HepG2 (cell line): ENCODE measurements at regions not wholly inside any gene's neighbourhood (a gene's known extent, or its start where the extent isn't known, plus 50 kb on each side); places are given as distances from the start of the nearest gene placed in this dataset.

ENCODE experiments used
- ATAC-seq: fragments of 200-7000 bp; cut with Tn5 transposase; 3 replicates; pipeline ENCODE4 v1.9.1; 2020; ENCODE audit warnings: mild to moderate bottlenecking, moderate library complexity
- BruUV-seq: library from RNA; stranded (reverse); fragments of 400-500 nt; replicated peaks from 2 replicates; lab custom pipeline; 2021; lab: Mats Ljungman, UMichigan
- CTCF ChIA-PET: fragments of 300-600 bp; formaldehyde crosslinking; extraction: SDS; loops from one replicate; lab custom pipeline; 2021; ENCODE audit warnings: low total read pairs, inconsistent platforms, low intra/inter-chr PET ratio; lab: Yijun Ruan, JAX
- POLR2A ChIA-PET: fragments of 350-600 bp; sonication (Branson Sonifier 250); formaldehyde crosslinking; loops from one replicate; lab custom pipeline; 2020; ENCODE audit warnings: antibody characterized with exemption, inconsistent platforms; lab: Yijun Ruan, JAX
- DNase-seq: peaks from one replicate; pipeline ENCODE4 v3.0.0-alpha.2; 2015; ENCODE audit warnings: low spot score
- FAIRE-seq: peaks from 3 replicates; lab custom pipeline; 2011; peaks lifted over from hg19 to GRCh38; lab: Jason Lieb, UNC
- H2AFZ ChIP-seq: one replicate; pipeline ENCODE4 v1.6.1; 2011; ENCODE audit warnings: low read length, inconsistent platforms
- H3K27ac ChIP-seq: fragments of 300-600 bp; 3 replicates; pipeline ENCODE4 v1.8.0; 2011; ENCODE audit warnings: mixed run types, mild to moderate bottlenecking, mixed read lengths, low read length, inconsistent platforms; ENCODE audit not compliant: insufficient read depth; ENCODE audit errors: extremely low read length
- H3K27me3 ChIP-seq, 2 experiments: fragments of 200-600 bp in 1 of 2; 2 replicates in 1 of 2; 3 replicates in 1 of 2; pipeline versions ENCODE4 v1.6.0 to v1.8.0; 2011; ENCODE audit warnings: low read length in 2 of 2, mild to moderate bottlenecking in 2 of 2, moderate library complexity in 2 of 2, inconsistent platforms in 1 of 2; ENCODE audit not compliant: insufficient read depth in 2 of 2, control insufficient read depth in 1 of 2
- H3K36me3 ChIP-seq, 2 experiments: fragments of 200-600 bp in 1 of 2; replicated peaks in 1 of 2; 2 replicates in 1 of 2; 3 replicates in 1 of 2; pipeline versions ENCODE4 v1.5.1 to v1.8.0; 2011; ENCODE audit warnings: low read length in 2 of 2, inconsistent platforms in 1 of 2; ENCODE audit not compliant: insufficient read depth in 2 of 2, control insufficient read depth in 1 of 2
- H3K4me1 ChIP-seq: 2 replicates; pipeline ENCODE4 v1.5.1; 2012; ENCODE audit warnings: low read length, inconsistent platforms; ENCODE audit not compliant: insufficient read depth
- H3K4me2 ChIP-seq: 2 replicates; pipeline ENCODE4 v1.6.0; 2011; ENCODE audit warnings: low read depth, low read length, inconsistent platforms
- H3K4me3 ChIP-seq, 3 experiments: fragments of 200-600 bp in 1 of 3; sonication (generic), shearing (Covaris generic) in 1 of 3; replicated peaks in 1 of 3; 2 replicates each; pipeline ENCODE4 v1.5.1; 2011 to 2016; ENCODE audit warnings: low read length in 3 of 3, inconsistent platforms in 2 of 3, low read depth in 2 of 3, mild to moderate bottlenecking in 2 of 3, control low read depth in 1 of 3, mixed read lengths in 1 of 3; ENCODE audit not compliant: insufficient read depth in 1 of 3
- H3K79me2 ChIP-seq: one replicate; pipeline ENCODE4 v1.6.1; 2011; ENCODE audit warnings: low read length, inconsistent platforms; ENCODE audit not compliant: insufficient read depth
- H3K9ac ChIP-seq: 2 replicates; pipeline ENCODE4 v1.6.0; 2011; ENCODE audit warnings: mild to moderate bottlenecking, low read depth, low read length, inconsistent platforms; ENCODE audit not compliant: insufficient read depth
- H3K9me3 ChIP-seq: 2 replicates; pipeline ENCODE4 v1.5.1; 2012; ENCODE audit warnings: mild to moderate bottlenecking, low read length
- H4K20me1 ChIP-seq: 2 replicates; pipeline ENCODE4 v1.6.0; 2011; ENCODE audit warnings: inconsistent platforms, mild to moderate bottlenecking, low read length, moderate library complexity; ENCODE audit not compliant: insufficient read depth
- CREB1 ChIP-seq, 2 experiments: fragments of 450-650 bp in 1 of 2; IDR thresholded peaks; 2 replicates each; pipeline ENCODE4 v1.6.1; 2016 to 2017; ENCODE audit warnings: control low read depth in 1 of 2, mild to moderate bottlenecking in 1 of 2, missing compliant biosample characterization in 1 of 2, missing genetic modification characterization in 1 of 2
- JUND ChIP-seq: sonication (generic); formaldehyde crosslinking; IDR thresholded peaks from 2 replicates; pipeline ENCODE4 v1.8.0; 2022; ENCODE audit warnings: mild to moderate bottlenecking, missing genetic modification reagents
- MLX ChIP-seq: IDR thresholded peaks from 2 replicates; pipeline ENCODE4 v1.6.1; 2016
- MZF1 ChIP-seq: sonication (generic); formaldehyde crosslinking; IDR thresholded peaks from 2 replicates; pipeline ENCODE4 v1.8.1; 2023; ENCODE audit warnings: mild to moderate bottlenecking, missing genetic modification reagents, borderline replicate concordance
- PHF21A ChIP-seq: sonication (generic); formaldehyde crosslinking; IDR thresholded peaks from 2 replicates; pipeline ENCODE4 v1.5.0; 2020; ENCODE audit warnings: mild to moderate bottlenecking, missing genetic modification reagents
- PRPF4 ChIP-seq: fragments of 200-400 bp; formaldehyde crosslinking; IDR thresholded peaks from 2 replicates; pipeline ENCODE4 v1.6.1; 2016; ENCODE audit warnings: low read length, low read depth; ENCODE audit not compliant: poor library complexity, severe bottlenecking
- ZBTB40 ChIP-seq, 2 experiments: fragments of 450-650 bp in 1 of 2; sonication (generic) in 1 of 2; formaldehyde crosslinking in 1 of 2; IDR thresholded peaks; 2 replicates each; pipeline versions ENCODE4 v1.6.1 to v1.8.0; 2016 to 2022; ENCODE audit warnings: antibody characterized with exemption in 1 of 2, mild to moderate bottlenecking in 1 of 2, missing genetic modification reagents in 1 of 2
- WGBS: methylation state at CpG from one replicate; pipeline ENCODE4 v1.1.6; 2017; ENCODE audit warnings: low lambda C conversion rate; 5-methylcytosine and 5-hydroxymethylcytosine counted together
- in situ Hi-C: cut with HindIII; loops from 2 replicates; pipeline ENCODE4 v1.10.0; 2017; ENCODE audit warnings: low pct_unique_long_range_greater_than_20kb; ENCODE audit not compliant: extremely low pct_ligation_motif_present
- intact Hi-C: fragments of 100-400 bp; cut with micrococcal nuclease; formaldehyde crosslinking; loops from one replicate; pipeline ENCODE4 v1.10.0; 2022; ENCODE audit not compliant: unreplicated experiment

GRCh38 chr4:135777361-135777760, 1575.8 kb upstream of the PABPC4L start:
- in situ Hi-C loops, result no loop called here
- ChIA-PET CTCF (no interaction called here), POLR2A (no interaction called here)
- H3K9ac ChIP-seq, result no peak overlapping the region
- no peaks in the 10 kb centered on the region for H4K20me1 ChIP-seq
- no peak for FAIRE-seq
- TF ChIP-seq MLX (CRISPR knock-in tag) (no peak), ZBTB40 (IDR thresholded peaks at IDR 0.05) (no peak), ZBTB40 (CRISPR knock-in tag; IDR thresholded peaks at IDR 0.05) (no peak), PRPF4 (no peak), MZF1 (CRISPR knock-in tag) (no peak), PHF21A (CRISPR knock-in tag) (no peak), CREB1 (IDR thresholded peaks at IDR 0.05) (no peak), CREB1 (CRISPR knock-in tag; IDR thresholded peaks at IDR 0.05) (no peak), JUND (no peak)
- no peaks in the 10 kb centered on the region for H3K4me1 ChIP-seq
- WGBS, result 29% methylated on average over 1 of the region's 1 CpG
- H2AFZ ChIP-seq, result no peak overlapping the region
- intact Hi-C loops, result no loop called here
- no peaks in the 10 kb centered on the region for H3K9me3 ChIP-seq
- no peak for ATAC-seq
- H3K27me3 ChIP-seq, result no peaks in the 10 kb centered on the region
- no peak overlapping the region for H3K4me2 ChIP-seq
- no peaks in the 10 kb centered on the region for H3K36me3 ChIP-seq
- BruUV-seq, result no TSS peak
- H3K4me3 ChIP-seq, result no peak overlapping the region
- DNase-seq, result no peak
- H3K79me2 ChIP-seq, result no peaks in the 10 kb centered on the region
- no peak overlapping the region for H3K27ac ChIP-seq
